GM18502 (cell line): ENCODE measurements at regions not wholly inside any gene's neighbourhood (a gene's known extent, or its start where the extent isn't known, plus 50 kb on each side); places are given as distances from the start of the nearest gene placed in this dataset.

Experiments
- ATAC-seq: cut with Tn5 transposase; IDR thresholded peaks from one replicate; pipeline ENCODE4 v1.9.1; 2021; ENCODE audit warnings: mild to moderate bottlenecking; ENCODE audit not compliant: unreplicated experiment, poor library complexity

GRCh38 chr10:121025731-121026130, 174.6 kb downstream of the WDR11 start:
- ATAC-seq: no peak

GRCh38 chr10:121027371-121027770, 176.2 kb downstream of the WDR11 start:
- no peak for ATAC-seq

GRCh38 chr10:121032460-121032859, 181.3 kb downstream of the WDR11 start:
- ATAC-seq: no peak

- ATAC-seq: no peak
These were observed 182.2 kb downstream of the WDR11 start for GRCh38 chr10:121033366-121033765.

GRCh38 chr10:121036431-121036830, 185.3 kb downstream of the WDR11 start:
- no peak for ATAC-seq

GRCh38 chr10:121041499-121041898, 190.3 kb downstream of the WDR11 start:
- ATAC-seq: no peak

- ATAC-seq: no peak
These were observed 190.7 kb downstream of the WDR11 start for GRCh38 chr10:121041906-121042305.

GRCh38 chr10:121042342-121042741, 191.2 kb downstream of the WDR11 start:
- no peak for ATAC-seq

- no peak for ATAC-seq
These were observed 192.1 kb downstream of the WDR11 start for GRCh38 chr10:121043124-121043849.

- no peak for ATAC-seq
These were observed 197.6 kb downstream of the WDR11 start for GRCh38 chr10:121048749-121049148.

GRCh38 chr10:121049489-121049888, 198.3 kb downstream of the WDR11 start:
- no peak for ATAC-seq

GRCh38 chr10:121049923-121050322, 198.8 kb downstream of the WDR11 start:
- no peak for ATAC-seq

- ATAC-seq: no peak
These were observed 200.0 kb downstream of the WDR11 start for GRCh38 chr10:121051171-121051570.

- ATAC-seq: no peak
These were observed 200.6 kb downstream of the WDR11 start for GRCh38 chr10:121051696-121052279.

GRCh38 chr10:121053151-121053550, 202.0 kb downstream of the WDR11 start:
- no peak for ATAC-seq

GRCh38 chr10:121054874-121055273, 203.7 kb downstream of the WDR11 start:
- no peak for ATAC-seq

GRCh38 chr10:121057269-121057668, 206.1 kb downstream of the WDR11 start:
- no peak for ATAC-seq

GRCh38 chr10:121058082-121058481, 206.9 kb downstream of the WDR11 start:
- no peak for ATAC-seq

GRCh38 chr10:121059351-121059750, 208.2 kb downstream of the WDR11 start:
- no peak for ATAC-seq

GRCh38 chr10:121062115-121062514, 211.0 kb downstream of the WDR11 start:
- no peak for ATAC-seq

- ATAC-seq: no peak
These were observed 212.6 kb downstream of the WDR11 start for GRCh38 chr10:121063744-121064143.

GRCh38 chr10:121064491-121064890, 213.3 kb downstream of the WDR11 start:
- no peak for ATAC-seq
